ENCODE measurements at regions not wholly inside any gene's neighbourhood (a gene's known extent, or its start where the extent isn't known, plus 50 kb on each side); places are given as distances from the start of the nearest gene placed in this dataset.

GRCh38 chr1:4056989-4057388 is 156.9 kb upstream of the C1orf174 start:
- H3K36me3 ChIP-seq = no peaks in the 10 kb centered on the region
- H3K4me3 ChIP-seq = no peak overlapping the region
- TF ChIP-seq CTCF (IDR thresholded peaks at IDR 0.05) = no peak
- TF ChIP-seq EP300 (IDR thresholded peaks at IDR 0.05) = no peak

GRCh38 chr1:4057603-4058002 is 157.5 kb upstream of the C1orf174 start:
- WGBS, 2 donors (ENCODE audit: low coverage in 1 of 2) = 83 to 89% methylated on average over 2 to 5 of the region's 11 CpGs
- H3K4me3 ChIP-seq = no peak overlapping the region
- H3K27me3 ChIP-seq = peaks cover 63% of the 10 kb centered on the region
- no peaks in the 10 kb centered on the region for H3K9me3 ChIP-seq
- ATAC-seq = no peak
- H3K36me3 ChIP-seq = no peaks in the 10 kb centered on the region
- H3K27ac ChIP-seq = no peak overlapping the region
- TF ChIP-seq EP300 (IDR thresholded peaks at IDR 0.05) (no peak), POLR2AphosphoS5 (IDR thresholded peaks at IDR 0.05) (no peak), CTCF (IDR thresholded peaks at IDR 0.05) (no peak), POLR2A (IDR thresholded peaks at IDR 0.05) (no peak)
- no peaks in the 10 kb centered on the region for H3K4me1 ChIP-seq

More at GRCh38 chr1:4056989-4057388, 156.9 kb upstream of the C1orf174 start:
- peaks cover 65% of the 10 kb centered on the region for H3K27me3 ChIP-seq
- H3K27ac ChIP-seq = no peak overlapping the region
- 84 to 92% methylated on average over 3 to 5 of the region's 7 CpGs for WGBS, 2 donors (ENCODE audit: low coverage in 1 of 2)
- no peaks in the 10 kb centered on the region for H3K9me3 ChIP-seq
- ATAC-seq = no peak
- no peaks in the 10 kb centered on the region for H3K4me1 ChIP-seq

- no peaks in the 10 kb centered on the region for H3K36me3 ChIP-seq
- H3K9me3 ChIP-seq = no peaks in the 10 kb centered on the region
- no peak for ATAC-seq
- H3K4me1 ChIP-seq = no peaks in the 10 kb centered on the region
- no peak overlapping the region for H3K4me3 ChIP-seq
- H3K27ac ChIP-seq = no peak overlapping the region
- 100% methylated on average over 1 of the region's 14 CpGs; no CpG with 5 or more reads in 1 of the 2 donors for WGBS, 2 donors (ENCODE audit: low coverage in 1 of 2)
- TF ChIP-seq POLR2A (IDR thresholded peaks at IDR 0.05) (no peak), POLR2AphosphoS5 (IDR thresholded peaks at IDR 0.05) (no peak), CTCF (IDR thresholded peaks at IDR 0.05) (no peak), EP300 (IDR thresholded peaks at IDR 0.05) (no peak)
- H3K27me3 ChIP-seq = peaks cover 57% of the 10 kb centered on the region
Observed at GRCh38 chr1:4058122-4058521, 158.1 kb upstream of the C1orf174 start.

GRCh38 chr1:4058706-4059105 is 158.6 kb upstream of the C1orf174 start:
- H3K36me3 ChIP-seq = no peaks in the 10 kb centered on the region
- H3K4me1 ChIP-seq = no peaks in the 10 kb centered on the region
- H3K27me3 ChIP-seq = peaks cover 52% of the 10 kb centered on the region
- H3K9me3 ChIP-seq = no peaks in the 10 kb centered on the region
- WGBS, 2 donors (ENCODE audit: low coverage in 1 of 2) = no CpG with 5 or more reads among the region's 8 CpGs
- TF ChIP-seq POLR2A (IDR thresholded peaks at IDR 0.05) (no peak), CTCF (IDR thresholded peaks at IDR 0.05) (no peak), EP300 (IDR thresholded peaks at IDR 0.05) (no peak), POLR2AphosphoS5 (IDR thresholded peaks at IDR 0.05) (no peak)
- H3K27ac ChIP-seq = no peak overlapping the region
- ATAC-seq = no peak
- no peak overlapping the region for H3K4me3 ChIP-seq

GRCh38 chr1:4059270-4059669 is 159.2 kb upstream of the C1orf174 start:
- no peaks in the 10 kb centered on the region for H3K36me3 ChIP-seq
- H3K4me3 ChIP-seq = no peak overlapping the region
- TF ChIP-seq EP300 (IDR thresholded peaks at IDR 0.05) (no peak), POLR2A (IDR thresholded peaks at IDR 0.05) (no peak), CTCF (IDR thresholded peaks at IDR 0.05) (no peak), POLR2AphosphoS5 (IDR thresholded peaks at IDR 0.05) (no peak)
- WGBS, 2 donors (ENCODE audit: low coverage in 1 of 2) = 80% methylated on average over 5 of the region's 16 CpGs; no CpG with 5 or more reads in 1 of the 2 donors
- H3K4me1 ChIP-seq = no peaks in the 10 kb centered on the region
- no peak for ATAC-seq
- H3K9me3 ChIP-seq = no peaks in the 10 kb centered on the region
- H3K27me3 ChIP-seq = peaks cover 46% of the 10 kb centered on the region
- H3K27ac ChIP-seq = no peak overlapping the region
